ENCODE measurements at regions not wholly inside any gene's neighbourhood (a gene's known extent, or its start where the extent isn't known, plus 50 kb on each side); places are given as distances from the start of the nearest gene placed in this dataset.

DNA sequence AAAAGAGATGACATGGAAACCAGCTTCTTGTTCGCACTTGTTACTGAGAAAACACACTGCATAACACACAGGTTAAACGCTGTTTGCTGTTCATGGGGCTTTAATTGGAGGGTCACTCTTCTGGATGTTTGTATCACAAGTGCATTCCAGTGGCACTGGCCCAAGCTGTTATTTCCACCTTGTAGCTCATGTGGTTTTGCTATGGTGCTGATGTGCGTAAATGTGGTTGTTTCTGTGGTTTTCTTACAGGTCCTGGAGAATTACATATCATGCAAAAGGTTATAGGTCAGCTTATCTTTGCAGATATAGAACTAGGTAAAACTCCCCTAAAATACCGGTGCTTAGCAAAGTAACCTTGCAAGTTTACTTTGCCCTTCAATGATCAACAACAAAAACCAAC lies 89.3 kb upstream of the AHI1 start:
- no peak for DNase-seq (ENCODE audit: low read depth)
- no peak overlapping the region for H3K4me3 ChIP-seq (ENCODE audit: low read length)
- TF ChIP-seq, protein P1, sequence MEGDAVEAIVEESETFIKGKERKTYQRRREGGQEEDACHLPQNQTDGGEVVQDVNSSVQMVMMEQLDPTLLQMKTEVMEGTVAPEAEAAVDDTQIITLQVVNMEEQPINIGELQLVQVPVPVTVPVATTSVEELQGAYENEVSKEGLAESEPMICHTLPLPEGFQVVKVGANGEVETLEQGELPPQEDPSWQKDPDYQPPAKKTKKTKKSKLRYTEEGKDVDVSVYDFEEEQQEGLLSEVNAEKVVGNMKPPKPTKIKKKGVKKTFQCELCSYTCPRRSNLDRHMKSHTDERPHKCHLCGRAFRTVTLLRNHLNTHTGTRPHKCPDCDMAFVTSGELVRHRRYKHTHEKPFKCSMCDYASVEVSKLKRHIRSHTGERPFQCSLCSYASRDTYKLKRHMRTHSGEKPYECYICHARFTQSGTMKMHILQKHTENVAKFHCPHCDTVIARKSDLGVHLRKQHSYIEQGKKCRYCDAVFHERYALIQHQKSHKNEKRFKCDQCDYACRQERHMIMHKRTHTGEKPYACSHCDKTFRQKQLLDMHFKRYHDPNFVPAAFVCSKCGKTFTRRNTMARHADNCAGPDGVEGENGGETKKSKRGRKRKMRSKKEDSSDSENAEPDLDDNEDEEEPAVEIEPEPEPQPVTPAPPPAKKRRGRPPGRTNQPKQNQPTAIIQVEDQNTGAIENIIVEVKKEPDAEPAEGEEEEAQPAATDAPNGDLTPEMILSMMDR (IDR thresholded peaks at IDR 0.05; ENCODE audit: insufficient read depth, low read depth, low read length, missing control alignments): no peak

DNA sequence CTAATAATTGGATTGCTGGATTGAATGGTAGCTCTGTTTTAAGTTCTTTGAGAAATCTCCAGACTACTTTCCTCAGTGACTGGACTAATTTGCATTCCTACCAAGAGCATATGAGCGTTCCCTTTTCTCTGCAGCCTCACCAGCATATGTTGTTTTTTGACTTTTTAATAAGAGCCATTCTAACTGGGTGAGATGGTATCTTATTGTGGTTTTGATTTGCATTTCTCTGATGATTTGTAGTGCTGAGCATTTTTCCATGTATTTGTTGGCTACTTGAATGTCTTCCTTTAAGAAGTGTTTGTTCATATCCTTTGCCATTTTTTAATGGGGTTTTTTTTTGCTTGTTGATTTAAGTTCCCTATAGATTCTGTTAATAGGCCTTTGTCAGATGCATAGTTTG lies 94.7 kb upstream of the AHI1 start:
- TF ChIP-seq, protein P1 (IDR thresholded peaks at IDR 0.05; ENCODE audit: insufficient read depth, low read depth, low read length, missing control alignments): no peak
- DNase-seq (ENCODE audit: low read depth): no peak
- no peak overlapping the region for H3K4me3 ChIP-seq (ENCODE audit: low read length)

DNA sequence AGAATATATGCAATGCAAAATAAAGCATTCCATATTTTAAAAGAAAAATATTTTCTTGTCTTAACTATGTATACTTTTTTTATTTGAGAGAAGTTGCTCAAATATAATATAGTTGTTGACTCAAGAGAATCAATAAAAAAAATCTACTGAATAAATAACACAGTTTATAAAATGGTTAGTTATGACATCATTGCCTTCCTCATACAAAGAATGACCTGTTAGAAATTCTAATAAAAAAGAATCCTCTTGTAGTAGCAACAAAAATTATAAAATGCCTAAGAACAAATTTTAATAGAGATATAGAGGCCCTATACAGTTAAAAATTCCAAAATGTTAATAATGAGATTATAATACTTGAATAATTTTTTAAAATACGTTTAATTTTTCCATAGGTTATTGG lies 96.5 kb upstream of the AHI1 start:
- TF ChIP-seq, protein P1 (IDR thresholded peaks at IDR 0.05; ENCODE audit: insufficient read depth, low read depth, low read length, missing control alignments): no peak
- no peak for DNase-seq (ENCODE audit: low read depth)
- H3K4me3 ChIP-seq (ENCODE audit: low read length): no peak overlapping the region

DNA sequence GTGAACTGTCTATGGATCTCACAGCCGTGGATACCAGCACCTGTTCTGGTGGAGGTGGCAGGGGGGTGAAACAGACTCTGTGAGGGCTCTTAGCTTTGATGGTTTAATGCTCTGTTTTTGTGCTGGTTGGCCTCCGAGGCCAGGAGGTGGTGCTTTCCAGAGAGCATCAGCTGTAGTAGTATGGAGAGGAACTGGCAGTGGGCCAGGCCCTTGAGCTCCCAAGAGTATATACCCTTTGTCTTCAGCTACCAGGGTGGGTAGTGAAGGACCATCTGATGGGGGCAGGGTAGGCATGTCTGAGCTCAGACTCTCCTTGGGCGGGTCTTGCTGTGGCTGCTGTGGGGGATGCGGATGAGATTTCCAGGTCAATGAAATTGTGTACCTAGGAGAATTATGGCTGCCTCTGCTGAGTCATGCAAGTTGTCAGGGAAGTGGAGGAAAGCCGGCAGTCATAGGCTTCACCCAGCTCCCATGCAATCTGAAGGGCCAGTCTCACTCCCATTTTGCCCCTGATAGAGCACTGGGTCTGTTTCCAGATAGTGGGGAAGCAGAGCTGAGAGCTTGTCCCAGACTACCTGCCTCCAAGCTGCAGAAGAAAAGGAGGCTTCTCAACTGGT lies 102.7 kb upstream of the AHI1 start:
- TF ChIP-seq, protein P1 (IDR thresholded peaks at IDR 0.05; ENCODE audit: insufficient read depth, low read depth, low read length, missing control alignments): no peak
- H3K4me3 ChIP-seq (ENCODE audit: low read length): no peak overlapping the region

DNA sequence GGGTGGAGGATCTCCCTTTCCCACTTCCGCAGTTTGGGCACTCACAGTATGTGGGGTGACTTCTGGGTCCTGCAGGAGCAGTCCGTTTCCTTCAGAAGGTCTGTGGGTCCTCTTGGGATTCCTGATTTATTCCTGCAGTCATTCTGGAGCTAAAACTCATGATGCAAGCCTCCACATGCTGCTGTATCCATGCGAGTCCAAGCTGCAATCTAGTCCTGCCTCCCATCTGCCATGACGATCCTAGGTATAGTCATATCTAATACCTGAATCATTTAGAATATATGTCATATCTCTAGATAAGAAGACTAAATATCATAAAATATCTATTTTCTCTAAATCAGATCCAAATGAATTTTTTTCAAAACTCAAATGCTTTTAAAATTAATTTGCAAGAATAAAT lies 103.4 kb upstream of the AHI1 start:
- no peak overlapping the region for H3K4me3 ChIP-seq (ENCODE audit: low read length)
- DNase-seq (ENCODE audit: low read depth): peak; percentile 37
- TF ChIP-seq, protein P1 (IDR thresholded peaks at IDR 0.05; ENCODE audit: insufficient read depth, low read depth, low read length, missing control alignments): no peak

More for the DNA sequence above, 102.7 kb upstream of the AHI1 start:
- DNase-seq (ENCODE audit: low read depth): no peak

DNA sequence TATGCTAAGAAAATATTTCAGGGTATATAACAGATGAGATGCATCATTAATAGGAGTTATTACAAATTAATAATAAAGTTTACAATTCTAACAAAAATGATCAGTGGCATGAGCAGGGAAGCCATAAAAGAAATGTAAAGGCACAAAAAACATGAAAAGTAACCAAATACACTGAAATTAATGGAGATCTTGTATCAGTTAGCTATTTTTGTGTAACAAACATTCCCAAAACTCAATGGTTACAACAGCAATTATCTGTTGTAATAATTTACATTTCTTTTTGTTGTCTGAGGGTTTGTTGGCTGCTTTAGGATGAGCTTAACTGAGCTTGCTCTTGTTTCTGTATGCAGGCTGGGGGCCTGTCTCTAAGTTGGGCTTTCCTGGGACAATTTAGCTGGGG lies 104.3 kb upstream of the AHI1 start:
- H3K4me3 ChIP-seq (ENCODE audit: low read length): no peak overlapping the region
- TF ChIP-seq, protein P1 (IDR thresholded peaks at IDR 0.05; ENCODE audit: insufficient read depth, low read depth, low read length, missing control alignments): no peak
- no peak for DNase-seq (ENCODE audit: low read depth)

DNA sequence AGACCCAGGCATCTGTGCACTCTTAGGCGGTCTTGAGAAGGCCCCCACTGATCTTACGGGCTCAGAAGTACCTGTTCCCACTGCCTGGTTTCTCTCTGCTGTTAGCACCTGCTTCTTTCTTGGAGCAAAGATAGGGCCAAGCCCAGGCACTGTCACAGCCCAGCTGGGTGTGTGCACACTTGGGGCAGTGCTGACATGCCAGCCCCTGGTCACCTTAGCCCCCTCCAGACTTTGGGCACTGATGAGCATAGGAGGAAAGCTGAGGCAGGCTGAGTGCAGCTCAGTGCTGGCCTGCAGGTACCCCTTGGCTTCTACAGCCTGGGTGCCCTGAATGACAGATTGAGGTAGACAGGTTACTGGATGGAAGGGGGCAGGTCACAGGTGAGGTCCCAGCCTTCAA lies 105.7 kb upstream of the AHI1 start:
- no peak overlapping the region for H3K4me3 ChIP-seq (ENCODE audit: low read length)
- no peak for DNase-seq (ENCODE audit: low read depth)
- TF ChIP-seq, protein P1 (IDR thresholded peaks at IDR 0.05; ENCODE audit: insufficient read depth, low read depth, low read length, missing control alignments): no peak

Data from epithelial cell of esophagus (primary cell).